Endothelial cell (in vitro differentiated cells): ENCODE measurements at regions not wholly inside any gene's neighbourhood (a gene's known extent, or its start where the extent isn't known, plus 50 kb on each side); places are given as distances from the start of the nearest gene placed in this dataset.
"Not testable (repeated sequence)": the region's sequence is repeated elsewhere in the genome, so short reads cannot be mapped to it uniquely, and the experiment has no call there.

Source experiments
- DNase-seq: peaks from one replicate; pipeline ENCODE4 v3.0.0; 2021; ENCODE audit warnings: low spot score
- H3K27ac Mint-ChIP-seq: one replicate; pipeline ENCODE4 v1.8.0; 2021; ENCODE audit warnings: mixed read lengths, inconsistent platforms; ENCODE audit not compliant: unreplicated experiment
- H3K27me3 Mint-ChIP-seq: one replicate; pipeline ENCODE4 v1.8.0; 2021; ENCODE audit warnings: mild to moderate bottlenecking, moderate library complexity, mixed read lengths, inconsistent platforms; ENCODE audit not compliant: unreplicated experiment
- H3K36me3 Mint-ChIP-seq: one replicate; pipeline ENCODE4 v1.8.0; 2021; ENCODE audit warnings: mild to moderate bottlenecking, low read depth, mixed read lengths, inconsistent platforms; ENCODE audit not compliant: unreplicated experiment
- H3K4me1 Mint-ChIP-seq: one replicate; pipeline ENCODE4 v1.8.0; 2021; ENCODE audit warnings: mild to moderate bottlenecking, mixed read lengths, inconsistent platforms; ENCODE audit not compliant: unreplicated experiment
- H3K4me3 Mint-ChIP-seq: one replicate; pipeline ENCODE4 v1.8.0; 2021; ENCODE audit warnings: mild to moderate bottlenecking, mixed read lengths, inconsistent platforms; ENCODE audit not compliant: unreplicated experiment
- H3K9me3 Mint-ChIP-seq: one replicate; pipeline ENCODE4 v1.8.0; 2021; ENCODE audit warnings: mixed read lengths, inconsistent platforms; ENCODE audit not compliant: unreplicated experiment
- CTCF ChIP-seq: fragments of 200-600 bp; sonication (generic); IDR thresholded peaks from one replicate; pipeline ENCODE4 v1.5.0; 2021; ENCODE audit warnings: antibody characterized with exemption; ENCODE audit not compliant: unreplicated experiment

GRCh38 chr13:44833139-44833538, 156.1 kb downstream of the NUFIP1 start:
- Mint-ChIP-seq H3K27ac (no peak overlapping the region), H3K27me3 (no peaks in the 10 kb centered on the region), H3K9me3 (no peaks in the 10 kb centered on the region), H3K4me3 (no peak overlapping the region), H3K4me1 (no peaks in the 10 kb centered on the region), H3K36me3 (no peaks in the 10 kb centered on the region)
- DNase-seq: no peak
- no peak for TF ChIP-seq CTCF

GRCh38 chr13:44826591-44827350, 162.5 kb downstream of the NUFIP1 start:
- H3K27ac Mint-ChIP-seq: no peak overlapping the region
- H3K27me3 Mint-ChIP-seq: peaks cover 4% of the 10 kb centered on the region
- H3K4me3 Mint-ChIP-seq: no peak overlapping the region
- H3K36me3 Mint-ChIP-seq: peaks cover 10% of the 10 kb centered on the region
- H3K4me1 Mint-ChIP-seq: peaks cover 10% of the 10 kb centered on the region
- DNase-seq: no peak
- no peak for TF ChIP-seq CTCF
- no peaks in the 10 kb centered on the region for H3K9me3 Mint-ChIP-seq

- Mint-ChIP-seq H3K4me1 (peaks cover 10% of the 10 kb centered on the region), H3K9me3 (no peaks in the 10 kb centered on the region), H3K27ac (no peak overlapping the region), H3K27me3 (peaks cover 4% of the 10 kb centered on the region), H3K4me3 (no peak overlapping the region), H3K36me3 (peaks cover 10% of the 10 kb centered on the region)
- no peak for DNase-seq
- no peak for TF ChIP-seq CTCF
These were observed 163.3 kb downstream of the NUFIP1 start for GRCh38 chr13:44825953-44826352.

- H3K4me1 Mint-ChIP-seq: peaks cover 10% of the 10 kb centered on the region
- not testable (repeated sequence) for H3K27me3 Mint-ChIP-seq, H3K36me3 Mint-ChIP-seq
These were observed 165.7 kb downstream of the NUFIP1 start for GRCh38 chr13:44823555-44823954.

GRCh38 chr13:44822291-44822690, 167.0 kb downstream of the NUFIP1 start:
- TF ChIP-seq CTCF: no peak
- Mint-ChIP-seq H3K36me3 (peaks cover 10% of the 10 kb centered on the region), H3K4me1 (peaks cover 23% of the 10 kb centered on the region), H3K9me3 (no peaks in the 10 kb centered on the region), H3K4me3 (no peak overlapping the region), H3K27me3 (peaks cover 4% of the 10 kb centered on the region), H3K27ac (no peak overlapping the region)
- no peak for DNase-seq

More at GRCh38 chr13:44823555-44823954, 165.7 kb downstream of the NUFIP1 start:
- DNase-seq, H3K4me3 Mint-ChIP-seq, H3K27ac Mint-ChIP-seq, H3K9me3 Mint-ChIP-seq: not testable (repeated sequence)
